WTC11 (cell line): ENCODE measurements at regions not wholly inside any gene's neighbourhood (a gene's known extent, or its start where the extent isn't known, plus 50 kb on each side); places are given as distances from the start of the nearest gene placed in this dataset.

Experiments
- ATAC-seq: fragments of 200-7000 bp; cut with Tn5 transposase; 2 replicates; pipeline ENCODE4 v1.10.0; 2021; ENCODE audit warnings: mild to moderate bottlenecking, moderate library complexity
- CTCF ChIA-PET: fragments of 300-600 bp; sonication (Branson Sonifier 250); formaldehyde crosslinking; loops from one replicate; lab custom pipeline; 2021; ENCODE audit warnings: antibody characterized with exemption; lab: Charles Lee
- POLR2A ChIA-PET: fragments of 350-600 bp; sonication (Branson Sonifier 250); formaldehyde crosslinking; loops from one replicate; lab custom pipeline; 2021; ENCODE audit warnings: antibody characterized with exemption; lab: Charles Lee
- DNase-seq: peaks from one replicate; pipeline ENCODE4 v3.0.0; 2021; ENCODE audit warnings: low spot score
- H3K27ac Mint-ChIP-seq: 2 replicates; pipeline ENCODE4 v1.8.0; 2021; ENCODE audit warnings: mixed read lengths
- H3K27me3 Mint-ChIP-seq: 2 replicates; pipeline ENCODE4 v1.8.0; 2021; ENCODE audit warnings: low read depth, mild to moderate bottlenecking, moderate library complexity, mixed read lengths
- H3K36me3 Mint-ChIP-seq: 2 replicates; pipeline ENCODE4 v1.8.0; 2021; ENCODE audit warnings: mixed read lengths
- H3K4me1 Mint-ChIP-seq: 2 replicates; pipeline ENCODE4 v1.8.0; 2022; ENCODE audit warnings: mixed read lengths
- H3K4me3 Mint-ChIP-seq: 2 replicates; pipeline ENCODE4 v1.8.0; 2021; ENCODE audit warnings: mild to moderate bottlenecking, moderate library complexity, mixed read lengths
- H3K9me3 Mint-ChIP-seq: 2 replicates; pipeline ENCODE4 v1.8.0; 2021; ENCODE audit warnings: mixed read lengths
- CBFB ChIP-seq: sonication (generic); formaldehyde crosslinking; IDR thresholded peaks from 2 replicates; pipeline ENCODE4 v1.8.1; 2022; ENCODE audit warnings: mild to moderate bottlenecking, low read depth, missing genetic modification reagents
- GABPB1 ChIP-seq: sonication (generic); formaldehyde crosslinking; IDR thresholded peaks from 2 replicates; pipeline ENCODE4 v1.8.1; 2023; ENCODE audit warnings: mild to moderate bottlenecking, missing genetic modification reagents
- GTF2I ChIP-seq: fragments of 250-450 bp; sonication (Bioruptor Pico); conservative IDR thresholded peaks from 2 replicates; pipeline ENCODE4 v1.4.0; 2021; ENCODE audit warnings: mild to moderate bottlenecking
- IRF2 ChIP-seq: sonication (generic); formaldehyde crosslinking; IDR thresholded peaks from 2 replicates; pipeline ENCODE4 v1.8.0; 2022; ENCODE audit warnings: low read depth, missing genetic modification reagents, borderline replicate concordance
- KAT7 ChIP-seq: sonication (generic); formaldehyde crosslinking; IDR thresholded peaks from 2 replicates; pipeline ENCODE4 v1.8.1; 2023; ENCODE audit warnings: missing genetic modification reagents, mild to moderate bottlenecking, borderline replicate concordance
- MXD4 ChIP-seq: fragments of 250-450 bp; sonication (Bioruptor Pico); IDR thresholded peaks from 2 replicates; pipeline ENCODE4 v1.8.0; 2021; ENCODE audit warnings: mild to moderate bottlenecking, moderate library complexity, borderline replicate concordance
- PRRX2 ChIP-seq: fragments of 250-450 bp; sonication (Bioruptor Pico); IDR thresholded peaks from 2 replicates; pipeline ENCODE4 v1.8.0; 2021; ENCODE audit warnings: mild to moderate bottlenecking
- RELA ChIP-seq: sonication (generic); formaldehyde crosslinking; IDR thresholded peaks from 2 replicates; pipeline ENCODE4 v1.8.1; 2022; ENCODE audit warnings: missing genetic modification reagents, mild to moderate bottlenecking, borderline replicate concordance
- ZNF263 ChIP-seq: sonication (generic); formaldehyde crosslinking; IDR thresholded peaks from 2 replicates; pipeline ENCODE4 v1.8.1; 2022; ENCODE audit warnings: low read depth, mild to moderate bottlenecking, moderate library complexity, missing genetic modification reagents
- ZNF317 ChIP-seq: sonication (generic); formaldehyde crosslinking; IDR thresholded peaks from 2 replicates; pipeline ENCODE4 v1.8.1; 2023; ENCODE audit warnings: low read depth, mild to moderate bottlenecking, moderate library complexity, missing genetic modification reagents, borderline replicate concordance
- ZNF396 ChIP-seq: fragments of 250-450 bp; sonication (Bioruptor Pico); IDR thresholded peaks from 2 replicates; pipeline ENCODE4 v1.8.0; 2021; ENCODE audit warnings: mild to moderate bottlenecking, moderate library complexity, borderline replicate concordance
- TF ChIP-seq, protein P1 (sequence below): fragments of 250-450 bp; sonication (Bioruptor Pico); IDR thresholded peaks from 2 replicates; pipeline ENCODE4 v1.9.0; 2021; ENCODE audit warnings: moderate library complexity, mild to moderate bottlenecking, inconsistent platforms, borderline replicate concordance
- TF ChIP-seq, protein P2 (sequence below): sonication (generic); formaldehyde crosslinking; IDR thresholded peaks from 2 replicates; pipeline ENCODE4 v1.8.0; 2022; ENCODE audit warnings: mild to moderate bottlenecking, missing genetic modification reagents
- TF ChIP-seq, protein P3 (sequence below): fragments of 200-600 bp; IDR thresholded peaks from 2 replicates; pipeline ENCODE4 v1.8.0; 2022; ENCODE audit warnings: antibody characterized with exemption
- TF ChIP-seq, protein P4 (sequence below): sonication (generic); formaldehyde crosslinking; IDR thresholded peaks from 2 replicates; pipeline ENCODE4 v1.8.1; 2023; ENCODE audit warnings: mild to moderate bottlenecking, missing genetic modification reagents
- TF ChIP-seq, protein P5 (sequence below): sonication (generic); formaldehyde crosslinking; IDR thresholded peaks from 2 replicates; pipeline ENCODE4 v1.8.1; 2022; ENCODE audit warnings: missing genetic modification reagents, borderline replicate concordance
- TF ChIP-seq, protein P6 (sequence below): sonication (generic); formaldehyde crosslinking; IDR thresholded peaks from 2 replicates; pipeline ENCODE4 v1.8.0; 2022; ENCODE audit warnings: mild to moderate bottlenecking, missing genetic modification reagents

DNA sequence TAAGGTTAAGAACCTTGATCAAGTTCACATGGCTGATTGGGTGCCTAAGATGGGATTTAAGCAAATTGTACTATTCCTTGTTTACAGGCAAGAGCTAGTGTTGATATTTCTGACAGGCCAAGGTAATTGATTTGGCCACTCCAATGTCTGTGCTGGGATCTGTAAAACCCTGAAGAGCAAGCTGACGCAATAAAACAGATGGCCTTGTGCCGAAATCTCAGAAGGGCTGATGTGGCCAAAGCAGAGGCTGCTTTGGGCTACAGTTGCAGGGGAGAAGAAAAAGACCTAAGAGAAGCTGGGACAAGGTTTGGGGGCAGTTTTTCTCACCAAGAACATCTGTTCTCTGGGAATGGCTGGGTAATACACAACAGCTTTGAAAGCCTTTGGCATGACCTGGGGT, 463.2 kb upstream of the ZNF608 start:
- H3K9me3 Mint-ChIP-seq: peaks cover 11% of the 10 kb centered on the region
- TF ChIP-seq ZNF396 (CRISPR knock-in tag) (no peak), GTF2I (CRISPR knock-in tag) (no peak), CBFB (CRISPR knock-in tag) (no peak)
- TF ChIP-seq, protein P1, sequence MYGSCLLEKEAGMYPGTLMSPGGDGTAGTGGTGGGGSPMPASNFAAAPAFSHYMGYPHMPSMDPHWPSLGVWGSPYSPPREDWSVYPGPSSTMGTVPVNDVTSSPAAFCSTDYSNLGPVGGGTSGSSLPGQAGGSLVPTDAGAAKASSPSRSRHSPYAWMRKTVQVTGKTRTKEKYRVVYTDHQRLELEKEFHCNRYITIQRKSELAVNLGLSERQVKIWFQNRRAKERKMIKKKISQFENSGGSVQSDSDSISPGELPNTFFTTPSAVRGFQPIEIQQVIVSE: no peak
- TF ChIP-seq, protein P2, sequence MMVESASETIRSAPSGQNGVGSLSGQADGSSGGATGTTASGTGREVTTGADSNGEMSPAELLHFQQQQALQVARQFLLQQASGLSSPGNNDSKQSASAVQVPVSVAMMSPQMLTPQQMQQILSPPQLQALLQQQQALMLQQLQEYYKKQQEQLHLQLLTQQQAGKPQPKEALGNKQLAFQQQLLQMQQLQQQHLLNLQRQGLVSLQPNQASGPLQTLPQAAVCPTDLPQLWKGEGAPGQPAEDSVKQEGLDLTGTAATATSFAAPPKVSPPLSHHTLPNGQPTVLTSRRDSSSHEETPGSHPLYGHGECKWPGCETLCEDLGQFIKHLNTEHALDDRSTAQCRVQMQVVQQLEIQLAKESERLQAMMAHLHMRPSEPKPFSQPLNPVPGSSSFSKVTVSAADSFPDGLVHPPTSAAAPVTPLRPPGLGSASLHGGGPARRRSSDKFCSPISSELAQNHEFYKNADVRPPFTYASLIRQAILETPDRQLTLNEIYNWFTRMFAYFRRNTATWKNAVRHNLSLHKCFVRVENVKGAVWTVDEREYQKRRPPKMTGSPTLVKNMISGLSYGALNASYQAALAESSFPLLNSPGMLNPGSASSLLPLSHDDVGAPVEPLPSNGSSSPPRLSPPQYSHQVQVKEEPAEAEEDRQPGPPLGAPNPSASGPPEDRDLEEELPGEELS (CRISPR knock-in tag): no peak
- TF ChIP-seq, protein P3, sequence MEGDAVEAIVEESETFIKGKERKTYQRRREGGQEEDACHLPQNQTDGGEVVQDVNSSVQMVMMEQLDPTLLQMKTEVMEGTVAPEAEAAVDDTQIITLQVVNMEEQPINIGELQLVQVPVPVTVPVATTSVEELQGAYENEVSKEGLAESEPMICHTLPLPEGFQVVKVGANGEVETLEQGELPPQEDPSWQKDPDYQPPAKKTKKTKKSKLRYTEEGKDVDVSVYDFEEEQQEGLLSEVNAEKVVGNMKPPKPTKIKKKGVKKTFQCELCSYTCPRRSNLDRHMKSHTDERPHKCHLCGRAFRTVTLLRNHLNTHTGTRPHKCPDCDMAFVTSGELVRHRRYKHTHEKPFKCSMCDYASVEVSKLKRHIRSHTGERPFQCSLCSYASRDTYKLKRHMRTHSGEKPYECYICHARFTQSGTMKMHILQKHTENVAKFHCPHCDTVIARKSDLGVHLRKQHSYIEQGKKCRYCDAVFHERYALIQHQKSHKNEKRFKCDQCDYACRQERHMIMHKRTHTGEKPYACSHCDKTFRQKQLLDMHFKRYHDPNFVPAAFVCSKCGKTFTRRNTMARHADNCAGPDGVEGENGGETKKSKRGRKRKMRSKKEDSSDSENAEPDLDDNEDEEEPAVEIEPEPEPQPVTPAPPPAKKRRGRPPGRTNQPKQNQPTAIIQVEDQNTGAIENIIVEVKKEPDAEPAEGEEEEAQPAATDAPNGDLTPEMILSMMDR: no peak
- TF ChIP-seq, protein P4, sequence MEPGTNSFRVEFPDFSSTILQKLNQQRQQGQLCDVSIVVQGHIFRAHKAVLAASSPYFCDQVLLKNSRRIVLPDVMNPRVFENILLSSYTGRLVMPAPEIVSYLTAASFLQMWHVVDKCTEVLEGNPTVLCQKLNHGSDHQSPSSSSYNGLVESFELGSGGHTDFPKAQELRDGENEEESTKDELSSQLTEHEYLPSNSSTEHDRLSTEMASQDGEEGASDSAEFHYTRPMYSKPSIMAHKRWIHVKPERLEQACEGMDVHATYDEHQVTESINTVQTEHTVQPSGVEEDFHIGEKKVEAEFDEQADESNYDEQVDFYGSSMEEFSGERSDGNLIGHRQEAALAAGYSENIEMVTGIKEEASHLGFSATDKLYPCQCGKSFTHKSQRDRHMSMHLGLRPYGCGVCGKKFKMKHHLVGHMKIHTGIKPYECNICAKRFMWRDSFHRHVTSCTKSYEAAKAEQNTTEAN (CRISPR knock-in tag): no peak
- no peak overlapping the region for H3K4me3 Mint-ChIP-seq
- H3K27me3 Mint-ChIP-seq: no peaks in the 10 kb centered on the region
- DNase-seq: no peak
- no peak for ATAC-seq
- ChIA-PET CTCF (no interaction called here), POLR2A (no interaction called here)
- no peak overlapping the region for H3K27ac Mint-ChIP-seq
- H3K4me1 Mint-ChIP-seq: peaks cover 11% of the 10 kb centered on the region
- H3K36me3 Mint-ChIP-seq: no peaks in the 10 kb centered on the region

DNA sequence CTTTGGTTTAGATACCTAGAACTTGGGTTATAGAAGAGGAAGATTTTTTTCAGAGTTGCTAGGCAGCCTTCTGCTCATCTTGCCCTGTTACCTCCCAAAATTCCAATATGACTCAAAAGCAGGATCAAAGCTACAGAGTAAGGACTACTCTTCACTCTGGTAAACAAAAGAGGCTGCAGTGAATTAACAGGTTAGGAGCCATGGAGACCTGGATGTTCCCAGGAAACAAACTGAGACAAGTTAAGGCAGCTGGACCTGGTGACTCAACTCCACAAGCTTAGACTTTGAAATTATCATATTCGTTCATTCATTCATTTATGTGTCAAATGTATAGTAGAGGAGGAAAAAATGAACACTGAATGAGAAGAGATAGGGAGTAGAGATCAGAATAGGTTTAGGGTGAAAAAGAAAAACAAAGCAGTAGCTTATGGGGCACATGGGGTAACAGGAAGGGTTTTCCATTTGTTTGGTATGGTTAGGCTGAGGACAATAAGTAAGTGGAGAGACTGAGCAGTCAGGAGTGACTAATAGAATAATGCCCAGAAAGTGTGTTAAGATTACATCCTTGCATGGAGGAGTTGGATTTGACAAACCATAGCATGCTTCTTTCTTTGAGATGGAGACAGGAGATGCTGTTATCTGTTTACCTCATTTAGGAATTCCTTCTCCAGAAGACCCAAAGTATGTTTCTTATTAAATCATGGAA, 464.0 kb upstream of the ZNF608 start:
- Mint-ChIP-seq H3K36me3 (no peaks in the 10 kb centered on the region), H3K27me3 (no peaks in the 10 kb centered on the region), H3K27ac (no peak overlapping the region), H3K4me3 (no peak overlapping the region), H3K9me3 (peaks cover 10% of the 10 kb centered on the region), H3K4me1 (peaks cover 11% of the 10 kb centered on the region)
- POLR2A ChIA-PET: no interaction called here
- CTCF ChIA-PET: no interaction called here
- TF ChIP-seq, protein P5, sequence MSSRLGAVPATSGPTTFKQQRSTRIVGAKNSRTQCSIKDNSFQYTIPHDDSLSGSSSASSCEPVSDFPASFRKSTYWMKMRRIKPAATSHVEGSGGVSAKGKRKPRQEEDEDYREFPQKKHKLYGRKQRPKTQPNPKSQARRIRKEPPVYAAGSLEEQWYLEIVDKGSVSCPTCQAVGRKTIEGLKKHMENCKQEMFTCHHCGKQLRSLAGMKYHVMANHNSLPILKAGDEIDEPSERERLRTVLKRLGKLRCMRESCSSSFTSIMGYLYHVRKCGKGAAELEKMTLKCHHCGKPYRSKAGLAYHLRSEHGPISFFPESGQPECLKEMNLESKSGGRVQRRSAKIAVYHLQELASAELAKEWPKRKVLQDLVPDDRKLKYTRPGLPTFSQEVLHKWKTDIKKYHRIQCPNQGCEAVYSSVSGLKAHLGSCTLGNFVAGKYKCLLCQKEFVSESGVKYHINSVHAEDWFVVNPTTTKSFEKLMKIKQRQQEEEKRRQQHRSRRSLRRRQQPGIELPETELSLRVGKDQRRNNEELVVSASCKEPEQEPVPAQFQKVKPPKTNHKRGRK (CRISPR knock-in tag): no peak
- no peak for TF ChIP-seq GTF2I (CRISPR knock-in tag)
- no peak for TF ChIP-seq GABPB1 (CRISPR knock-in tag)
- TF ChIP-seq, protein P3: no peak
- TF ChIP-seq ZNF317 (CRISPR knock-in tag): no peak
- TF ChIP-seq PRRX2 (CRISPR knock-in tag): no peak
- no peak for TF ChIP-seq KAT7
- no peak for TF ChIP-seq MXD4 (CRISPR knock-in tag)
- TF ChIP-seq IRF2 (CRISPR knock-in tag): no peak
- TF ChIP-seq ZNF263: no peak
- TF ChIP-seq RELA (CRISPR knock-in tag): no peak
- TF ChIP-seq, protein P6, sequence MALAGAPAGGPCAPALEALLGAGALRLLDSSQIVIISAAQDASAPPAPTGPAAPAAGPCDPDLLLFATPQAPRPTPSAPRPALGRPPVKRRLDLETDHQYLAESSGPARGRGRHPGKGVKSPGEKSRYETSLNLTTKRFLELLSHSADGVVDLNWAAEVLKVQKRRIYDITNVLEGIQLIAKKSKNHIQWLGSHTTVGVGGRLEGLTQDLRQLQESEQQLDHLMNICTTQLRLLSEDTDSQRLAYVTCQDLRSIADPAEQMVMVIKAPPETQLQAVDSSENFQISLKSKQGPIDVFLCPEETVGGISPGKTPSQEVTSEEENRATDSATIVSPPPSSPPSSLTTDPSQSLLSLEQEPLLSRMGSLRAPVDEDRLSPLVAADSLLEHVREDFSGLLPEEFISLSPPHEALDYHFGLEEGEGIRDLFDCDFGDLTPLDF (CRISPR knock-in tag): no peak
- DNase-seq (no peak), ATAC-seq (no peak)
